SH-SY5Y (cell line): ENCODE measurements at regions not wholly inside any gene's neighbourhood (a gene's known extent, or its start where the extent isn't known, plus 50 kb on each side); places are given as distances from the start of the nearest gene placed in this dataset.

Experiments
- GATA2 ChIP-seq: IDR thresholded peaks from 2 replicates; pipeline ENCODE4 v1.6.1; 2011; ENCODE audit warnings: mild to moderate bottlenecking, low read depth, low read length
- GATA3 ChIP-seq: IDR thresholded peaks from 2 replicates; pipeline ENCODE4 v1.6.1; 2011; ENCODE audit warnings: low read depth, mild to moderate bottlenecking, low read length, moderate library complexity

DNA sequence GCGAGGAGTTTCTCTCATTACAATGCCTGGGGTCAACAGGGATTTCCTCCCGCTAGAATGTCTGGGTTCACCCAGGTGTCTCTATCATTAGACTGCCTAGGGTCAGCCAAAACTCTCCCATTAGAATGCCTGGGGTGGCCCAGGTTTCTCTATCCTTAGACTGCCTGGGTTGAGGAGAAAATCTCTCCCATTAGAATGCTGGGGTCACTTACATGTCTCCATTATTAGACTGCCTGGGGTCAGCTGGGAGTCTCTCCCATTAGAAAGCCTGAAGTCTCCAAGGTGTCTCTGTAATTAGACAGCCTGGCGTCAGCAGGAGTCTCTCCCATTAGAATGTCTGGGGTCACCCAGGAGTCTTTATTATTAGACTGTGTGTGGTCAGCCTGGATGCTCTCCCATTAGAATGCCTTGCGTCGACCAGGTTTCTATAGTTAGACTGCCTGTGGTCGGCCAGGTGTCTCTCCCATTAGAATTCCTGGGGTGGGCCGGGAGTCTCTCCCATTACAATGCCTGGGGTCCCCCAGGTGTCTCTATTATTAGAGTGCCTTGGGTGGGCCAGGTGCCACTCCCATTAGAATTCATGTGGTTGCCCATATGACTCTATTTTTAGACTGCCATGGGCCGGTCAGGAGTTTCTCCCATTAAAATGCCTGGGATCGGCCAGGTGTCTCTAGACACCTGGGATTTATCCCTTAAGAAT lies 2272.1 kb downstream of the TP53TG3F start:
- no peak for TF ChIP-seq GATA3
- TF ChIP-seq GATA2: no peak

- TF ChIP-seq GATA3: no peak
- TF ChIP-seq GATA2: no peak
Measured at GRCh38 chr16:35732046-35732810, 2272.8 kb downstream of the TP53TG3F start.

DNA sequence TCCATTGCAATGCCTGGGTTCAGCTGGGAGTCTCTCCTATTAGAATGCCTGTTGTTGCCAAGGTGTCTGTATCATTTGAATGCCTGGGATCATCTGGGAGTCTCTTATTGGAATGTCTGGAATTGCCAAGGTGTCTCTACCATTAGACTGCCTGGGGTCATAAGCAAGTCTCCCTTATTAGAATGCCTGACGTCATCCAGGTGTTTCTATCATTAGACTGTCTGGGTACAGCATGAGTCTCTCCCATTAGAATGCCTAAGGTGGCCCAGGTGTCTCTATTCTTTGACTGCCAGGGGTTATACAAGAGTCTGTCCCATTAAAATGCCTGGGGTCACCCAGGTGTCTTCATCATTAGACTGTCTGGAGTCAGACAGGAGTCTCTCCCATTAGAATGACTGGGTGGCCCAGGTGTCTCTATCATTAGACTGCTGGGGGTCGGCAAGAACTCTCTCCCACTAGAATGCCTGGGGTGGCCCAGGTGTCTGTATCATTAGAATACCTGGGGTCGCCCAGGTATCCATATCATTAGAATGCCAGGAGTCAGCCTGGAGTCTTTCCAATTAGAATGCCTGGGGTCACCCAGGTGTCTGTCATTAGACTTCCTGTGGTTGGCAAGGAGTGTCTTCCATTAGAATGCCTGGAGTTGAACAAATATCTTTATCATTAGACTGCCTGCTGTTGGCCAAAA lies 2274.0 kb downstream of the TP53TG3F start:
- no peak for TF ChIP-seq GATA3
- no peak for TF ChIP-seq GATA2

- TF ChIP-seq GATA3 (no peak), GATA2 (no peak)
Measured at GRCh38 chr16:35733971-35734702, 2274.7 kb downstream of the TP53TG3F start.

- no peak for TF ChIP-seq GATA3
- no peak for TF ChIP-seq GATA2
Measured at GRCh38 chr16:35734728-35735402, 2275.5 kb downstream of the TP53TG3F start.

DNA sequence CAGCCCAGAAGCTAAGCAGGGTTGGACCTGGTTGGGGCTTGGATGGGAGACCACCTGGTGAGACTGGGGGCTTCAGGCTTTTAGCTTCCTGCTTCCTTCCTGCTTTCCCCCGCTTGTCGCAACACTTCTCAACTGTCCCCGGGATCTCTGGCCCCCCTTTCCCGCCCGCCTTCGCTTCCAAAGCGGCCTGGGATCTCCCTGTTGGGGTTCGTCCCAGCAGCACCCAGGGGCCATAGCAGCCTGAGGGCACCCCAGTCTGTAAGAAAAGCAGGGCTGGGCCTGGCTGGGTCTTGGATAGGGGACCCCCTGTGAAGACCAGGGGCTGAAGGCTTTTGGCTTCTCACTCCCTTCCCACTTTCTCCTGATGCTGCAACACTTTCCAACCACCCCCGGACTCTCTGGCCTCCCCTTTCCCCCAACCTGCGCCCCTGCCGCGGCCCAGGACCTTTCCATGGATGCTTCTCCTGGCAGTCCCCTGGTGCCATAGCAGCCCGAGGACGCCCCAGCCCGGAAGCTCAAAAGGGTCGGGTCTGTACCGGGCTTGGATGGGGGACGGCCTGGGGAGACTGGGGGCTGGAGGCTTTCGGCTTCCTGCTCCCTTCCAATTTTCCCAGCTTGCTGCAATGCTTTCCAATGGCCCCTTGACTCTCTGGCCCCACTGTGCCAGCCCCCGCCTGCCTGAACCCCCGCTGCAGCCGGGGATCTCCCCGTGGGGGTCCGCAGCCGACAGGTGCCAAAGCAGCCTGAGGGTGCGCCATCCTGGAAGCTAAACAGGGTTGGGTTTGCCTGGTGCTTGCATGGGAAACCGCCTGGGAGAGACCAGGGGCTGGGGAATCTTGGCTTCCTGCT lies 2276.2 kb downstream of the TP53TG3F start:
- TF ChIP-seq GATA3: no peak
- no peak for TF ChIP-seq GATA2

DNA sequence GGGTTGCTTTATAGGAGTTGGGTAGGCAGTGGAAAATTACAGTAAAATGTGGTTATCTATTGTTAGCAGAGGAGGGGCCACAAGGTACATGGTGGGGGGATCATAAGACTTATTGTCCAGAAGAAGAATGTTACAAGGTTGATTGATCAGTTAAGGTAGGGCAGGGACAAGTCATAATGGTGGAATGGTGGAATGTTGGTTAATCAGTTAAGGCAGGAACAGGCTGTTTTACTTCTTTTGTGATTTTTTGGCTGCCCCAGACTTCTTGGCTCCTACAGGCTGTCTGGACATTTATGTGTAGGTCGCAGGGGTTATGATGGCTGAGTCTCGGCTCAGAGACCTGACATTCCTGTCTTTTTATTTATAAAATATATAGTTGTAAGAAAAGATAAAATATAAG lies 2277.1 kb downstream of the TP53TG3F start:
- no peak for TF ChIP-seq GATA3
- TF ChIP-seq GATA2: no peak

DNA sequence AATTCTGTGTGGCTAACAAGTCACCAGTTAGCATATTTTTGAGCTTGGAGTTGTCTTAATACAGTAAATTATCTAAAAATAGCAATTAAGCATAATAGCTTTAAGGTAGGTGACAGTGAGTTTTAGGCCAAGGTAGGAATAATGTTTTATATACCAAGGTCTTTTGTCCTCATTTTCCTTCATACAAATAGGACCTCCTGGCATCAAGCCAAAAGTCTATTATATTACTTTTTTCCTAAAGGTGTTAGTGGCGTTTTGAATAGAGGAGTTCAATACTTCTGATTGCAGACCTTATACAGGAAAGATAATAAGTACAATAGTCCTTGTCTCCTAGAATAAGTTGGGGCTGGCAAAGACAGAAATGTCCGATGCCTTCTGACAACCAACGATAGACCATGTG lies 2277.7 kb downstream of the TP53TG3F start:
- TF ChIP-seq GATA2 (no peak), GATA3 (no peak)

GRCh38 chr16:35741546-35741945 lies 2282.1 kb downstream of the TP53TG3F start:
- TF ChIP-seq GATA2 (no peak), GATA3 (no peak)

- TF ChIP-seq GATA2: no peak
- no peak for TF ChIP-seq GATA3
Measured at GRCh38 chr16:35743101-35743692, 2283.8 kb downstream of the TP53TG3F start.

DNA sequence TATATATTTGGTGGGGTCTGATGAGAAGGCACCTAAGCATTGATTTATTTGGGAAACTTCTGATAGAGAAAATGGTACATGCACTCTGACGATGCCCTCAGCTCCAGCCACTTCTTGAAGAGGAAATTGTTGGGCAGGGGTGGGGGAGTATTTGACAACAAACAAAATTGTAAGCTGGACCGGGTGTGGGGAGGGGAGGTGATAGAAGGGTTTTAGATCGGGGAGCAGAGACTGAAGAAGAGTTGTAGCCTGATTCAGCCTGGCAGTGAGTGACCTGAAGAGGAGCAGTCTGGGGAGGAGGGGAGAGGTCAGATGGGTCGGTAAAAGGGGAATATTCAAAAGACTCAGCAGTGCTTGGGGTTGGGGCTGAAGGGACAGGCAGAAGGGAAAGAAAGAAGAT lies 2284.7 kb downstream of the TP53TG3F start:
- TF ChIP-seq GATA2 (no peak), GATA3 (no peak)

DNA sequence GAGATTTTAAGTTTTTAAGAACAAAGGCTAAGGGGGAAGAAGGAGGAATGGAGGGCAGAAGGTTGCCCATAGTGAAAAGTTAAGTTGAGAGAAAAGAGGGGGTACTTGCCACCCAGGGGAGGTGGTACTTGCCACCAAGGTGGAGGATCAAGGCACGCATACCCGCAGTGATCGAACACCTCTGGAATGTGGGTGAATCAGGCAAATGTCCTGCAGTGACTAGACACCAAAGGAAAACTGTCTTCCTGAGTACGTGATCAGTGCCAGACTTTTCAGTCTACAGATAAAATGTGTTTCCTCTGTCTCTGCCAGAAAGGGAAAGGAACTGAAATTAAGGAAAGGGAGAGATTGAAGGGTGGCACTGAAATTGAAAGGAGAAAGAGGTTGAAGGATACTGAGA lies 2285.3 kb downstream of the TP53TG3F start:
- TF ChIP-seq GATA2 (no peak), GATA3 (no peak)
